ENCODE measurements at regions not wholly inside any gene's neighbourhood (a gene's known extent, or its start where the extent isn't known, plus 50 kb on each side); places are given as distances from the start of the nearest gene placed in this dataset.

GRCh38 chr5:119740225-119740624, 110.9 kb downstream of the FAM170A start:
- no peaks in the 10 kb centered on the region for H3K9me3 ChIP-seq
- TF ChIP-seq POLR2A (IDR thresholded peaks at IDR 0.05) (no peak), CTCF (IDR thresholded peaks at IDR 0.05) (no peak)
- intact Hi-C loops (cut with DNase I; ENCODE audit: low total_unique reads), result no loop called here
- no peaks in the 10 kb centered on the region for H3K27me3 ChIP-seq
- no peak overlapping the region for H3K4me3 ChIP-seq
- H3K36me3 ChIP-seq, result no peaks in the 10 kb centered on the region
- H3K27ac ChIP-seq, result no peak overlapping the region
- no peak for DNase-seq
- H3K4me1 ChIP-seq, result no peaks in the 10 kb centered on the region

- Histone ChIP-seq H3K4me3 (no peak overlapping the region), H3K4me1 (no peaks in the 10 kb centered on the region), H3K36me3 (no peaks in the 10 kb centered on the region), H3K27ac (no peak overlapping the region), H3K27me3 (no peaks in the 10 kb centered on the region), H3K9me3 (no peaks in the 10 kb centered on the region)
- no peak for TF ChIP-seq CTCF (IDR thresholded peaks at IDR 0.05)
- no peak for TF ChIP-seq POLR2A (IDR thresholded peaks at IDR 0.05)
- intact Hi-C loops (cut with DNase I; ENCODE audit: low total_unique reads), result no loop called here
- no peak for DNase-seq
These were observed 112.3 kb downstream of the FAM170A start for GRCh38 chr5:119741691-119742090.

GRCh38 chr5:119742311-119742710, 113.0 kb downstream of the FAM170A start:
- no peak overlapping the region for H3K4me3 ChIP-seq
- H3K9me3 ChIP-seq, result no peaks in the 10 kb centered on the region
- H3K27me3 ChIP-seq, result no peaks in the 10 kb centered on the region
- H3K4me1 ChIP-seq, result no peaks in the 10 kb centered on the region
- TF ChIP-seq CTCF (IDR thresholded peaks at IDR 0.05) (no peak), POLR2A (IDR thresholded peaks at IDR 0.05) (no peak)
- no peak overlapping the region for H3K27ac ChIP-seq
- intact Hi-C loops (cut with DNase I; ENCODE audit: low total_unique reads), result no loop called here
- no peaks in the 10 kb centered on the region for H3K36me3 ChIP-seq
- no peak for DNase-seq

- intact Hi-C loops (cut with DNase I; ENCODE audit: low total_unique reads), result no loop called here
- no peak overlapping the region for H3K4me3 ChIP-seq
- no peak for DNase-seq
These were observed 114.6 kb downstream of the FAM170A start for GRCh38 chr5:119743927-119744326.

GRCh38 chr5:119745976-119746375, 116.6 kb downstream of the FAM170A start:
- H3K4me1 ChIP-seq, result no peaks in the 10 kb centered on the region
- no peak overlapping the region for H3K27ac ChIP-seq
- TF ChIP-seq CTCF (IDR thresholded peaks at IDR 0.05) (no peak), POLR2A (IDR thresholded peaks at IDR 0.05) (no peak)
- intact Hi-C loops (cut with DNase I; ENCODE audit: low total_unique reads), result no loop called here
- no peak for DNase-seq
- no peaks in the 10 kb centered on the region for H3K36me3 ChIP-seq
- no peak overlapping the region for H3K4me3 ChIP-seq
- H3K9me3 ChIP-seq, result no peaks in the 10 kb centered on the region
- no peaks in the 10 kb centered on the region for H3K27me3 ChIP-seq

More at GRCh38 chr5:119743927-119744326, 114.6 kb downstream of the FAM170A start:
- no peaks in the 10 kb centered on the region for H3K36me3 ChIP-seq
- no peaks in the 10 kb centered on the region for H3K4me1 ChIP-seq
- no peak for TF ChIP-seq POLR2A (IDR thresholded peaks at IDR 0.05)
- TF ChIP-seq CTCF (IDR thresholded peaks at IDR 0.05), result no peak
- no peaks in the 10 kb centered on the region for H3K9me3 ChIP-seq
- H3K27ac ChIP-seq, result no peak overlapping the region
- no peaks in the 10 kb centered on the region for H3K27me3 ChIP-seq

Data from uterus (tissue), 3 donors.